ENCODE measurements at regions not wholly inside any gene's neighbourhood (a gene's known extent, or its start where the extent isn't known, plus 50 kb on each side); places are given as distances from the start of the nearest gene placed in this dataset.
"Not testable (repeated sequence)": the region's sequence is repeated elsewhere in the genome, so short reads cannot be mapped to it uniquely, and the experiment has no call there.

GRCh38 chr14:22282949-22283348 is 306.1 kb downstream of the DAD1 start:
- ATAC-seq (no peak), DNase-seq (no peak)
- no peak for TF ChIP-seq POLR2A (IDR thresholded peaks at IDR 0.05)
- no peak for TF ChIP-seq CTCF (IDR thresholded peaks at IDR 0.05 in 4 of 5, conservative IDR thresholded peaks at IDR 0.05 in 1 of 5)
- H3K36me3 ChIP-seq, result no peaks in the 10 kb centered on the region
- H3K27me3 ChIP-seq, result no peaks in the 10 kb centered on the region
- no peak overlapping the region for H3K27ac ChIP-seq
- in situ Hi-C loops (cut with MboI; ENCODE audit: low sequenced_read_pairs in 4 of 4), result no loop called here
- intact Hi-C loops (cut with DNase I; ENCODE audit: low total_unique reads), result no loop called here
- H3K4me3 ChIP-seq, result no peak overlapping the region
- H3K4me1 ChIP-seq, result no peaks in the 10 kb centered on the region
- no peaks in the 10 kb centered on the region for H3K9me3 ChIP-seq

GRCh38 chr14:22282417-22282816 is 306.6 kb downstream of the DAD1 start:
- Histone ChIP-seq H3K4me1 (no peaks in the 10 kb centered on the region), H3K36me3 (no peaks in the 10 kb centered on the region), H3K4me3 (no peak overlapping the region), H3K27me3 (no peaks in the 10 kb centered on the region), H3K9me3 (no peaks in the 10 kb centered on the region), H3K27ac (no peak overlapping the region)
- DNase-seq (no peak), ATAC-seq (no peak)
- intact Hi-C loops (cut with DNase I; ENCODE audit: low total_unique reads) (no loop called here), in situ Hi-C loops (cut with MboI; ENCODE audit: low sequenced_read_pairs in 4 of 4) (no loop called here)
- no peak for TF ChIP-seq POLR2A (IDR thresholded peaks at IDR 0.05)
- TF ChIP-seq CTCF (IDR thresholded peaks at IDR 0.05 in 4 of 5, conservative IDR thresholded peaks at IDR 0.05 in 1 of 5), result no peak

- ATAC-seq; H3K4me3 ChIP-seq; H3K36me3 ChIP-seq; DNase-seq; H3K27ac ChIP-seq; intact Hi-C loops (cut with DNase I; ENCODE audit: low total_unique reads); H3K27me3 ChIP-seq; H3K9me3 ChIP-seq; in situ Hi-C loops (cut with MboI; ENCODE audit: low sequenced_read_pairs in 4 of 4); H3K4me1 ChIP-seq: not testable (repeated sequence)
Measured at GRCh38 chr14:22281447-22281874, 307.6 kb downstream of the DAD1 start.

GRCh38 chr14:22280497-22281316 is 308.3 kb downstream of the DAD1 start:
- no peaks in the 10 kb centered on the region for H3K9me3 ChIP-seq
- no peak for ATAC-seq
- in situ Hi-C loops (cut with MboI; ENCODE audit: low sequenced_read_pairs in 4 of 4) (no loop called here), intact Hi-C loops (cut with DNase I; ENCODE audit: low total_unique reads) (no loop called here)
- no peaks in the 10 kb centered on the region for H3K4me1 ChIP-seq
- H3K27me3 ChIP-seq, result no peaks in the 10 kb centered on the region
- H3K4me3 ChIP-seq, result no peak overlapping the region
- no peaks in the 10 kb centered on the region for H3K36me3 ChIP-seq
- H3K27ac ChIP-seq, result no peak overlapping the region
- TF ChIP-seq POLR2A (IDR thresholded peaks at IDR 0.05), result no peak
- no peak for TF ChIP-seq CTCF (IDR thresholded peaks at IDR 0.05 in 4 of 5, conservative IDR thresholded peaks at IDR 0.05 in 1 of 5)
- no peak for DNase-seq

GRCh38 chr14:22276913-22277816 is 311.9 kb downstream of the DAD1 start:
- Histone ChIP-seq H3K27ac (no peak overlapping the region), H3K4me1 (no peaks in the 10 kb centered on the region), H3K36me3 (no peaks in the 10 kb centered on the region), H3K9me3 (no peaks in the 10 kb centered on the region), H3K27me3 (no peaks in the 10 kb centered on the region), H3K4me3 (no peak overlapping the region)
- in situ Hi-C loops (cut with MboI; ENCODE audit: low sequenced_read_pairs in 4 of 4), result no loop called here
- DNase-seq (no peak), ATAC-seq (no peak)
- intact Hi-C loops (cut with DNase I; ENCODE audit: low total_unique reads), result no loop called here
- no peak for TF ChIP-seq CTCF (IDR thresholded peaks at IDR 0.05 in 4 of 5, conservative IDR thresholded peaks at IDR 0.05 in 1 of 5)
- no peak for TF ChIP-seq POLR2A (IDR thresholded peaks at IDR 0.05)
